ENCODE measurements at regions not wholly inside any gene's neighbourhood (a gene's known extent, or its start where the extent isn't known, plus 50 kb on each side); places are given as distances from the start of the nearest gene placed in this dataset.
"Not testable (repeated sequence)": the region's sequence is repeated elsewhere in the genome, so short reads cannot be mapped to it uniquely, and the experiment has no call there.

- intact Hi-C loops (cut with DNase I) = loop anchor here in 1 of 10 donors (10.0 kb wide), 1 partner anchor 131 kb away; the partner anchor contains the start of gene TMEM106A
- not testable (repeated sequence) for DNase-seq, H3K36me3 ChIP-seq, H3K4me3 ChIP-seq, ATAC-seq, H3K27ac ChIP-seq, H3K27me3 ChIP-seq
- peaks cover 0 to 31% (median 10%) of the 10 kb centered on the region in 12 donors for H3K4me1 ChIP-seq
- peaks cover 0 to 34% (median 28%) of the 10 kb centered on the region in 12 donors for H3K9me3 ChIP-seq
- 81 to 93% (median 87%) methylated on average over 3 of the region's 3 CpGs for WGBS, 4 donors
Observed at GRCh38 chr17:43345515-43345914, 53.3 kb upstream of the ARL4D start.

- Histone ChIP-seq H3K4me3 (no peak overlapping the region), H3K4me1 (peaks cover 0 to 31% (median 10%) of the 10 kb centered on the region in 12 donors), H3K27ac (no peak overlapping the region), H3K36me3 (peaks cover 0 to 4% (median 0%) of the 10 kb centered on the region in 9 donors), H3K27me3 (no peaks in the 10 kb centered on the region), H3K9me3 (peaks cover 0 to 31% (median 25%) of the 10 kb centered on the region in 12 donors)
- 69 to 76% (median 71%) methylated on average over 6 of the region's 6 CpGs for WGBS, 4 donors
- DNase-seq = no peak
- TF ChIP-seq CTCF (IDR thresholded peaks at IDR 0.05) (no peak), POLR2A (IDR thresholded peaks at IDR 0.05) (no peak)
- intact Hi-C loops (cut with DNase I) = loop anchor here in 1 of 10 donors (10.0 kb wide), 1 partner anchor 130 kb away; the partner anchor contains the start of gene TMEM106A
- no peak for ATAC-seq
Observed at GRCh38 chr17:43344685-43345084, 54.1 kb upstream of the ARL4D start.

GRCh38 chr17:43342589-43342890, 56.3 kb upstream of the ARL4D start:
- H3K4me1 ChIP-seq = peaks cover 0 to 37% (median 13%) of the 10 kb centered on the region in 12 donors
- H3K27me3 ChIP-seq = no peaks in the 10 kb centered on the region
- DNase-seq = no peak
- TF ChIP-seq POLR2A (IDR thresholded peaks at IDR 0.05) (no peak), CTCF (IDR thresholded peaks at IDR 0.05) (no peak)
- peaks cover 0 to 9% (median 5%) of the 10 kb centered on the region in 12 donors for H3K9me3 ChIP-seq
- 33 to 39% (median 38%) methylated on average over 5 of the region's 5 CpGs for WGBS, 4 donors
- intact Hi-C loops (cut with DNase I) = loop anchor here in 1 of 10 donors (10.0 kb wide), 1 partner anchor 128 kb away; the partner anchor contains the start of gene TMEM106A
- H3K4me3 ChIP-seq = no peak overlapping the region
- no peak for ATAC-seq
- H3K36me3 ChIP-seq = no peaks in the 10 kb centered on the region
- peak overlapping the region in 4 of 12 donors; percentile 62 to 80 (median 72) for H3K27ac ChIP-seq

GRCh38 chr17:43341715-43342588, 56.8 kb upstream of the ARL4D start:
- ATAC-seq (peak in 3 of 4 donors; percentile 49 to 67 (median 55)), DNase-seq (no peak)
- H3K9me3 ChIP-seq = peaks cover 0 to 3% (median 0%) of the 10 kb centered on the region in 12 donors
- H3K36me3 ChIP-seq = no peaks in the 10 kb centered on the region
- no peak for TF ChIP-seq POLR2A (IDR thresholded peaks at IDR 0.05)
- TF ChIP-seq CTCF (IDR thresholded peaks at IDR 0.05) = no peak
- no peak overlapping the region for H3K4me3 ChIP-seq
- peak overlapping the region in 6 of 12 donors; percentile 8 to 80 (median 66) for H3K27ac ChIP-seq
- 28 to 39% (median 36%) methylated on average over 7 of the region's 7 CpGs for WGBS, 4 donors
- intact Hi-C loops (cut with DNase I) = loop anchor here in 1 of 10 donors (10.0 kb wide), 1 partner anchor 127 kb away; the partner anchor contains the start of gene TMEM106A
- H3K4me1 ChIP-seq = peaks cover 0 to 37% (median 13%) of the 10 kb centered on the region in 12 donors
- no peaks in the 10 kb centered on the region for H3K27me3 ChIP-seq
